Mesendoderm (in vitro differentiated cells): ENCODE measurements at regions not wholly inside any gene's neighbourhood (a gene's known extent, or its start where the extent isn't known, plus 50 kb on each side); places are given as distances from the start of the nearest gene placed in this dataset.

ENCODE experiments used
- DNase-seq: peaks from one replicate; pipeline ENCODE4 v3.0.0; 2013
- H2AK5ac ChIP-seq: 2 replicates; pipeline ENCODE4 v1.6.1; 2013; ENCODE audit warnings: low read length, inconsistent platforms
- H2BK120ac ChIP-seq: 2 replicates; pipeline ENCODE4 v1.6.1; 2013; ENCODE audit warnings: low read depth, mild to moderate bottlenecking, low read length, moderate library complexity, mixed read lengths
- H2BK15ac ChIP-seq: replicated peaks from 2 replicates; pipeline ENCODE4 v1.6.1; 2013; ENCODE audit warnings: low read depth, mild to moderate bottlenecking, moderate library complexity
- H2BK5ac ChIP-seq: 2 replicates; pipeline ENCODE4 v1.6.1; 2013; ENCODE audit warnings: low read length, inconsistent platforms
- H3K18ac ChIP-seq: 2 replicates; pipeline ENCODE4 v1.6.1; 2013; ENCODE audit warnings: mild to moderate bottlenecking, low read length, mixed read lengths
- H3K23ac ChIP-seq: one replicate; pipeline ENCODE4 v1.6.1; 2013; ENCODE audit warnings: low read length
- H3K27ac ChIP-seq: 2 replicates; pipeline ENCODE4 v1.5.1; 2013; ENCODE audit warnings: low read depth, mild to moderate bottlenecking, inconsistent platforms, low read length, moderate library complexity
- H3K27me3 ChIP-seq: 2 replicates; pipeline ENCODE4 v1.6.1; 2013; ENCODE audit warnings: low read length, control low read depth, mild to moderate bottlenecking, inconsistent platforms; ENCODE audit not compliant: insufficient read depth, poor library complexity
- H3K36me3 ChIP-seq: 2 replicates; pipeline ENCODE4 v1.6.1; 2013; ENCODE audit warnings: low read length, inconsistent platforms; ENCODE audit not compliant: control insufficient read depth, insufficient read depth
- H3K4ac ChIP-seq: one replicate; pipeline ENCODE4 v1.6.1; 2013; ENCODE audit warnings: low read depth, mild to moderate bottlenecking, low read length, moderate library complexity
- H3K4me1 ChIP-seq: 2 replicates; pipeline ENCODE4 v1.6.1; 2013; ENCODE audit warnings: low read depth, low read length, inconsistent platforms; ENCODE audit not compliant: control insufficient read depth
- H3K4me2 ChIP-seq: 2 replicates; pipeline ENCODE4 v1.6.1; 2013; ENCODE audit warnings: low read length
- H3K4me3 ChIP-seq: 2 replicates; pipeline ENCODE4 v1.5.1; 2013; ENCODE audit warnings: mild to moderate bottlenecking, low read length
- H3K56ac ChIP-seq: one replicate; pipeline ENCODE4 v1.6.1; 2013; ENCODE audit warnings: low read length
- H3K79me1 ChIP-seq: 2 replicates; pipeline ENCODE4 v1.6.1; 2013; ENCODE audit warnings: low read length, inconsistent platforms
- H3K79me2 ChIP-seq: 2 replicates; pipeline ENCODE4 v1.6.1; 2013; ENCODE audit warnings: mild to moderate bottlenecking, low read length; ENCODE audit not compliant: control insufficient read depth, insufficient read depth
- H3K9ac ChIP-seq: 2 replicates; pipeline ENCODE4 v1.6.1; 2013; ENCODE audit warnings: low read length, inconsistent platforms
- H4K5ac ChIP-seq: one replicate; pipeline ENCODE4 v1.6.1; 2013; ENCODE audit warnings: low read length
- H4K8ac ChIP-seq: one replicate; pipeline ENCODE4 v1.6.1; 2013; ENCODE audit warnings: low read depth, mild to moderate bottlenecking, control low read depth, low read length, moderate library complexity
- WGBS: extraction: QIAGEN DNeasy Blood & Tissue Kit; methylation state at CpG from one replicate; pipeline ENCODE4 v1.1.7; 2013; ENCODE audit warnings: low lambda C conversion rate, missing lambda C conversion rate; ENCODE audit not compliant: insufficient coverage; ENCODE audit errors: extremely low coverage; 5-methylcytosine and 5-hydroxymethylcytosine counted together

DNA sequence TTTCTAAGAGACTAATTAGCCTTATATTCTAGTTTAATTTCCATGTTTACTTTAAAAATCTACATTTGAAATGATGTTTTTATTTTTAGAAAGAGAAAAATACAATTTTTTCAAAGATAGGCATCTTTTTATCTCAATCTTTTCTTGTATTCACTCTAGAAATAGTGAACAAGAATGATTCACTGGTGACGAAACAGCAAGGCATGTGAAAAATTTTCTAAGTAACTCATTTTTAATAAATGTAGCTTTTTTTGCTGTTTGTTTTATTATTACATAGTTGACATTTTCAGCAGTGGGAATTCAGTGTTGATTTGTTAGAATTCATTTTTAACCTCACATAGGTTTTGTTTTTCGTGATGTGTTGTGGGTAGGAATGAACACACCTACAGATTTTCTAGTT lies 1226.4 kb downstream of the NSUN3 start:
- no CpG with 5 or more reads among the region's 2 CpGs for WGBS
- Histone ChIP-seq H3K4me2 (no peak overlapping the region), H3K4me3 (no peak overlapping the region), H4K8ac (no peak overlapping the region), H2BK120ac (no peak overlapping the region), H3K23ac (no peak overlapping the region), H3K18ac (no peak overlapping the region), H2BK5ac (no peak overlapping the region), H2AK5ac (no peak overlapping the region), H3K4ac (no peak overlapping the region), H2BK15ac (no peak overlapping the region), H3K79me1 (no peaks in the 10 kb centered on the region), H3K4me1 (no peaks in the 10 kb centered on the region), H3K9ac (no peak overlapping the region), H3K36me3 (no peaks in the 10 kb centered on the region), H3K27ac (no peak overlapping the region), H3K56ac (no peak overlapping the region), H3K27me3 (no peaks in the 10 kb centered on the region), H4K5ac (no peak overlapping the region), H3K79me2 (no peaks in the 10 kb centered on the region)
- no peak for DNase-seq

- no peak overlapping the region for H2BK120ac ChIP-seq
- no peak overlapping the region for H2BK15ac ChIP-seq
- no peak overlapping the region for H3K4me3 ChIP-seq
- no peak overlapping the region for H2BK5ac ChIP-seq
- no peaks in the 10 kb centered on the region for H3K79me2 ChIP-seq
- H3K27me3 ChIP-seq: no peaks in the 10 kb centered on the region
- no peak for DNase-seq
- no peaks in the 10 kb centered on the region for H3K36me3 ChIP-seq
- no peak overlapping the region for H3K18ac ChIP-seq
- H3K9ac ChIP-seq: no peak overlapping the region
- H3K27ac ChIP-seq: no peak overlapping the region
- no peaks in the 10 kb centered on the region for H3K79me1 ChIP-seq
- no peak overlapping the region for H3K4ac ChIP-seq
- no peak overlapping the region for H4K5ac ChIP-seq
- no peak overlapping the region for H2AK5ac ChIP-seq
- H3K56ac ChIP-seq: no peak overlapping the region
- H3K23ac ChIP-seq: no peak overlapping the region
- no peak overlapping the region for H3K4me2 ChIP-seq
- WGBS: no CpG with 5 or more reads among the region's 1 CpG
- H3K4me1 ChIP-seq: no peaks in the 10 kb centered on the region
- H4K8ac ChIP-seq: no peak overlapping the region
These were observed 1234.7 kb downstream of the NSUN3 start for GRCh38 chr3:95297581-95297980.

DNA sequence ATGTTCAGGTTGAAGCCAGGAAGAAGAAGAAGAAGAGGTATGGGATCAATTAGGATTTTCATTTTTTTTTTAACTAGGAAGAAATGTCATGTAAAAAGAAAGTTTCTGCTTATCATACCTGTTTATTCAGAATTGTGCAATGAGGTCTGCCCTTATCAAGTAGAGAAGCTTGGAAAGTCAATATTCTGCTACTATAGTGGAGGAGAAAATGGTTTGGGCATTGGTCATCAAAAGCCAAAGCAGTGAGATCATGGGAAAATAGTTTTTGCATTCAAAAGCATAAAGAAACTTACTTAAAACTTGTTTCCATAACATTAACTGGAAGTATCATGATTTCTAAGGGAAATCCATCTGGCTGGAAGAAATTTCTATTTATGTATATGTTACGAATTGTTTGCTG lies 1239.2 kb downstream of the NSUN3 start:
- H3K4me2 ChIP-seq: no peak overlapping the region
- no peaks in the 10 kb centered on the region for H3K4me1 ChIP-seq
- H3K56ac ChIP-seq: no peak overlapping the region
- no peak overlapping the region for H2BK120ac ChIP-seq
- H2BK15ac ChIP-seq: no peak overlapping the region
- no peaks in the 10 kb centered on the region for H3K79me2 ChIP-seq
- H2AK5ac ChIP-seq: no peak overlapping the region
- H3K79me1 ChIP-seq: no peaks in the 10 kb centered on the region
- peak; percentile 64 for DNase-seq
- H4K8ac ChIP-seq: no peak overlapping the region
- H3K27ac ChIP-seq: no peak overlapping the region
- no peak overlapping the region for H3K18ac ChIP-seq
- no peak overlapping the region for H3K4me3 ChIP-seq
- no peaks in the 10 kb centered on the region for H3K27me3 ChIP-seq
- H3K9ac ChIP-seq: no peak overlapping the region
- H3K36me3 ChIP-seq: no peaks in the 10 kb centered on the region
- H3K4ac ChIP-seq: no peak overlapping the region
- no peak overlapping the region for H3K23ac ChIP-seq
- no CpG with 5 or more reads among the region's 1 CpG for WGBS
- H2BK5ac ChIP-seq: no peak overlapping the region
- H4K5ac ChIP-seq: no peak overlapping the region

GRCh38 chr3:95310560-95310959 lies 1247.7 kb downstream of the NSUN3 start:
- no peak overlapping the region for H3K18ac ChIP-seq
- H3K27me3 ChIP-seq: no peaks in the 10 kb centered on the region
- H2AK5ac ChIP-seq: no peak overlapping the region
- H2BK120ac ChIP-seq: no peak overlapping the region
- H3K9ac ChIP-seq: no peak overlapping the region
- H3K4me2 ChIP-seq: no peak overlapping the region
- H2BK15ac ChIP-seq: no peak overlapping the region
- no peak overlapping the region for H4K5ac ChIP-seq
- no peak overlapping the region for H2BK5ac ChIP-seq
- no peaks in the 10 kb centered on the region for H3K36me3 ChIP-seq
- H4K8ac ChIP-seq: no peak overlapping the region
- no peak for DNase-seq
- no peak overlapping the region for H3K56ac ChIP-seq
- no peaks in the 10 kb centered on the region for H3K4me1 ChIP-seq
- H3K4me3 ChIP-seq: no peak overlapping the region
- WGBS: no CpG with 5 or more reads among the region's 2 CpGs
- H3K79me1 ChIP-seq: no peaks in the 10 kb centered on the region
- H3K4ac ChIP-seq: no peak overlapping the region
- no peak overlapping the region for H3K27ac ChIP-seq
- no peaks in the 10 kb centered on the region for H3K79me2 ChIP-seq
- H3K23ac ChIP-seq: no peak overlapping the region

DNA sequence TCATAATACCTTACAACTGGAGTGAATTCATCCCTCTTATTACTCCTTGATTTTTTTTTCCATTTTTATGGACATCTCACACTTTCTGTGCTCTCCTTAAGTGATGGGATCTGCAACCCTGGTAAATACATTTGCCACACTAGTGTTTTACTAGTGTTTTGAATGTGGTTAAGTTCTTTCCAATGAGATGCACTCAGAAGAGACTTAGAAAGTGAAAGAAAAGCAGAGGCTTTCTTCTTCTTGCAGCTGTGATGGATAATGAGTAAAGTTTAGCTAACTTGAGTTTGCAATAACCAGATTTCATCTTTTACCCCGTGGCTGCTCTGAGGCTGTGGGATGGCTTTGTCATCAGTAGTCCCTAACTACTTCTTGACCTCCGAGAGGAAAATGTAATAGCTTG lies 1248.4 kb downstream of the NSUN3 start:
- Histone ChIP-seq H3K56ac (no peak overlapping the region), H2BK15ac (no peak overlapping the region), H3K27ac (no peak overlapping the region), H3K4me2 (no peak overlapping the region), H3K36me3 (no peaks in the 10 kb centered on the region), H2BK5ac (no peak overlapping the region), H4K5ac (no peak overlapping the region), H2BK120ac (no peak overlapping the region), H3K4me1 (no peaks in the 10 kb centered on the region), H3K9ac (no peak overlapping the region), H3K23ac (no peak overlapping the region), H2AK5ac (no peak overlapping the region), H3K27me3 (no peaks in the 10 kb centered on the region), H3K4me3 (no peak overlapping the region), H3K79me1 (no peaks in the 10 kb centered on the region), H4K8ac (no peak overlapping the region), H3K4ac (no peak overlapping the region), H3K79me2 (no peaks in the 10 kb centered on the region), H3K18ac (no peak overlapping the region)
- no peak for DNase-seq
- no CpG with 5 or more reads among the region's 2 CpGs for WGBS

- Histone ChIP-seq H3K4ac (no peak overlapping the region), H2BK15ac (no peak overlapping the region), H3K4me2 (no peak overlapping the region), H3K79me2 (no peaks in the 10 kb centered on the region), H3K79me1 (no peaks in the 10 kb centered on the region), H4K5ac (no peak overlapping the region), H3K18ac (no peak overlapping the region), H3K9ac (no peak overlapping the region), H4K8ac (no peak overlapping the region), H2BK120ac (no peak overlapping the region), H2AK5ac (no peak overlapping the region), H3K4me1 (no peaks in the 10 kb centered on the region), H3K36me3 (no peaks in the 10 kb centered on the region), H3K56ac (no peak overlapping the region), H3K4me3 (no peak overlapping the region), H2BK5ac (no peak overlapping the region), H3K27ac (no peak overlapping the region), H3K23ac (no peak overlapping the region), H3K27me3 (no peaks in the 10 kb centered on the region)
- WGBS: no CpG with 5 or more reads among the region's 3 CpGs
- no peak for DNase-seq
These were observed 1249.8 kb downstream of the NSUN3 start for GRCh38 chr3:95312650-95313049.
